ENCODE measurements at regions not wholly inside any gene's neighbourhood (a gene's known extent, or its start where the extent isn't known, plus 50 kb on each side); places are given as distances from the start of the nearest gene placed in this dataset.

DNA sequence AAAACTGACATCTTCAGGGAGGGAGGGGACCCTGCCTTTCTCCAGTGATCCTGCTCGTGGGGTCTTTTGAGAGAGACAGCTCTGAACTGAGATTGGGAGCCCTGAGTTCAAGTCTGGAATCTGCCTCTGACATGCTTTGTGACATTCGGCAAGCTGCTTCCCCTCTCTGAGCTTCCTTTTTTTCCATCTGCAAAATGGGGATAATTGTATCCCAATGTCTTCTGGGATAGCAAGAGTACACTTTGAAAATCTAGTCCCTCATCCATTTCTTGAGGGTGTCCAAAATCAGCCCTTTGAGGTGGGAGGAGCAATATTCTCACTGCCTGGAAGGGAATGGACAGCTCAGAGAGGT, 186.3 kb downstream of the RGS3 start:
- Histone ChIP-seq H3K27ac (ENCODE audit: low read length) (no peak overlapping the region), H3K9ac (ENCODE audit: low read length) (no peak overlapping the region), H3K79me2 (replicated peaks; ENCODE audit: insufficient read depth, low read length) (no peaks in the 10 kb centered on the region), H3K9me3 (ENCODE audit: low read length) (no peaks in the 10 kb centered on the region), H3F3A (ENCODE audit: insufficient read depth, low read length, poor library complexity, severe bottlenecking) (no peaks in the 10 kb centered on the region), H4K20me1 (ENCODE audit: insufficient read depth) (no peaks in the 10 kb centered on the region), H3K36me3 (ENCODE audit: insufficient read depth, low read length) (no peaks in the 10 kb centered on the region), H3K27me3 (ENCODE audit: insufficient read depth, low read depth, low read length) (no peaks in the 10 kb centered on the region), H2AFZ (ENCODE audit: low read depth, low read length) (no peak overlapping the region), H3K4me3 (ENCODE audit: low read length) (no peak overlapping the region), H3K4me2 (ENCODE audit: low read length) (no peak overlapping the region), H3K9me2 (ENCODE audit: insufficient read depth, low read length) (no peaks in the 10 kb centered on the region)
- TF ChIP-seq, protein P1, sequence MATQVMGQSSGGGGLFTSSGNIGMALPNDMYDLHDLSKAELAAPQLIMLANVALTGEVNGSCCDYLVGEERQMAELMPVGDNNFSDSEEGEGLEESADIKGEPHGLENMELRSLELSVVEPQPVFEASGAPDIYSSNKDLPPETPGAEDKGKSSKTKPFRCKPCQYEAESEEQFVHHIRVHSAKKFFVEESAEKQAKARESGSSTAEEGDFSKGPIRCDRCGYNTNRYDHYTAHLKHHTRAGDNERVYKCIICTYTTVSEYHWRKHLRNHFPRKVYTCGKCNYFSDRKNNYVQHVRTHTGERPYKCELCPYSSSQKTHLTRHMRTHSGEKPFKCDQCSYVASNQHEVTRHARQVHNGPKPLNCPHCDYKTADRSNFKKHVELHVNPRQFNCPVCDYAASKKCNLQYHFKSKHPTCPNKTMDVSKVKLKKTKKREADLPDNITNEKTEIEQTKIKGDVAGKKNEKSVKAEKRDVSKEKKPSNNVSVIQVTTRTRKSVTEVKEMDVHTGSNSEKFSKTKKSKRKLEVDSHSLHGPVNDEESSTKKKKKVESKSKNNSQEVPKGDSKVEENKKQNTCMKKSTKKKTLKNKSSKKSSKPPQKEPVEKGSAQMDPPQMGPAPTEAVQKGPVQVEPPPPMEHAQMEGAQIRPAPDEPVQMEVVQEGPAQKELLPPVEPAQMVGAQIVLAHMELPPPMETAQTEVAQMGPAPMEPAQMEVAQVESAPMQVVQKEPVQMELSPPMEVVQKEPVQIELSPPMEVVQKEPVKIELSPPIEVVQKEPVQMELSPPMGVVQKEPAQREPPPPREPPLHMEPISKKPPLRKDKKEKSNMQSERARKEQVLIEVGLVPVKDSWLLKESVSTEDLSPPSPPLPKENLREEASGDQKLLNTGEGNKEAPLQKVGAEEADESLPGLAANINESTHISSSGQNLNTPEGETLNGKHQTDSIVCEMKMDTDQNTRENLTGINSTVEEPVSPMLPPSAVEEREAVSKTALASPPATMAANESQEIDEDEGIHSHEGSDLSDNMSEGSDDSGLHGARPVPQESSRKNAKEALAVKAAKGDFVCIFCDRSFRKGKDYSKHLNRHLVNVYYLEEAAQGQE (IDR thresholded peaks at IDR 0.05; ENCODE audit: borderline replicate concordance): no peak
- TF ChIP-seq EP300 (conservative IDR thresholded peaks at IDR 0.05; ENCODE audit: poor library complexity, severe bottlenecking) (no peak), SMC3 (conservative IDR thresholded peaks at IDR 0.05; ENCODE audit: poor library complexity) (no peak), RAD21 (conservative IDR thresholded peaks at IDR 0.05) (no peak), MXI1 (conservative IDR thresholded peaks at IDR 0.05; ENCODE audit: poor library complexity, severe bottlenecking) (no peak), EZH2 (IDR thresholded peaks at IDR 0.05; ENCODE audit: borderline replicate concordance, insufficient read depth, low read length, poor library complexity, severe bottlenecking) (no peak), TAF1 (IDR thresholded peaks at IDR 0.05; ENCODE audit: low read depth) (no peak), POLR2AphosphoS5 (IDR thresholded peaks at IDR 0.05) (no peak)
- TF ChIP-seq, protein P2, sequence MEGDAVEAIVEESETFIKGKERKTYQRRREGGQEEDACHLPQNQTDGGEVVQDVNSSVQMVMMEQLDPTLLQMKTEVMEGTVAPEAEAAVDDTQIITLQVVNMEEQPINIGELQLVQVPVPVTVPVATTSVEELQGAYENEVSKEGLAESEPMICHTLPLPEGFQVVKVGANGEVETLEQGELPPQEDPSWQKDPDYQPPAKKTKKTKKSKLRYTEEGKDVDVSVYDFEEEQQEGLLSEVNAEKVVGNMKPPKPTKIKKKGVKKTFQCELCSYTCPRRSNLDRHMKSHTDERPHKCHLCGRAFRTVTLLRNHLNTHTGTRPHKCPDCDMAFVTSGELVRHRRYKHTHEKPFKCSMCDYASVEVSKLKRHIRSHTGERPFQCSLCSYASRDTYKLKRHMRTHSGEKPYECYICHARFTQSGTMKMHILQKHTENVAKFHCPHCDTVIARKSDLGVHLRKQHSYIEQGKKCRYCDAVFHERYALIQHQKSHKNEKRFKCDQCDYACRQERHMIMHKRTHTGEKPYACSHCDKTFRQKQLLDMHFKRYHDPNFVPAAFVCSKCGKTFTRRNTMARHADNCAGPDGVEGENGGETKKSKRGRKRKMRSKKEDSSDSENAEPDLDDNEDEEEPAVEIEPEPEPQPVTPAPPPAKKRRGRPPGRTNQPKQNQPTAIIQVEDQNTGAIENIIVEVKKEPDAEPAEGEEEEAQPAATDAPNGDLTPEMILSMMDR (IDR thresholded peaks at IDR 0.05; ENCODE audit: poor library complexity, severe bottlenecking): no peak

DNA sequence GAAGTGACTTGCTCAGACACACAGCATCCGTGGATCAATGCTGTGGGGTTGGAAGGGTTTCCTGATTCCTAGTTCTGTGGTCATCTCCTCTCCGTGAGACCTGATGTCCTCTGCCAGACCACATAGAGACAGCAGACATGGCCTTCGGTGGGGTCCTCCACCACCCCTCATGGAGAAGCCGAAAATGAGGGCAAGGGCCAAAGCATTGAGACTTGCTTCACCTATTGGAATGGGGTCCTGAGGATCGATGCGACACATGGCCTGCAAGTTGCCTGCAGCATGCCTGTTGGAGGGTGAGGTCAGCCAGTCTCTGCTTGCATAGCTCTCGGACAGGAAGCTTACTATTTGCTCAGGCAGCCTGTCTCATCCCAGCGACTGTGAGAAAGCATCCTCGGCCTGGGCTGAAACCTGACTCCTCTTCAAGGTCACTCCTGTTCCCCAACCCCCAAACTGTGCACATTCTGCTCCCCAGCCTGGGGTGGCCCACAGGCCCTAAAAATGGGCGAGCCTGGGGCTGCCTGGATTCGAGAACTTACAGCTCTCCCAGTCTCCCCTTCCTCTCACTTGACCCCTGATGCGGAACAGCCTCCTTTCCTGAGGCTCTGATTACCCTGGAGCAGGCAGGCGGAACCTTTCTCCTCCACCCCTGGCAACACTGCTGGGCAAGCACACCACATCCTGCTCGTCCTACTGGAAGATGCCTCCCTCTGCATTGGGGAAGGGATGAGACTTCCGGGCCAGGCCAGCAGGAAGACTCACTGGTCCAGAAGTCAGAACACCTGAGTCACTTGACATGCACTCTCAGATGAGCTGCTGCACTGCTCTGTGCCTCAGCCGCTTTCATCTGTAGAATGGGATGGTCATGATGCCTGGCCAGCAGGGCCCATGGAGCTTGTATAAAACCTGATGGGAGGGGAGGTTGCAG, 186.9 kb downstream of the RGS3 start:
- TF ChIP-seq, protein P1 (IDR thresholded peaks at IDR 0.05; ENCODE audit: borderline replicate concordance): no peak
- TF ChIP-seq RAD21 (conservative IDR thresholded peaks at IDR 0.05): no peak
- no peak for TF ChIP-seq MXI1 (conservative IDR thresholded peaks at IDR 0.05; ENCODE audit: poor library complexity, severe bottlenecking)
- no peak for TF ChIP-seq EZH2 (IDR thresholded peaks at IDR 0.05; ENCODE audit: borderline replicate concordance, insufficient read depth, low read length, poor library complexity, severe bottlenecking)
- TF ChIP-seq EP300 (conservative IDR thresholded peaks at IDR 0.05; ENCODE audit: poor library complexity, severe bottlenecking): no peak
- no peak for TF ChIP-seq POLR2AphosphoS5 (IDR thresholded peaks at IDR 0.05)
- TF ChIP-seq, protein P2 (IDR thresholded peaks at IDR 0.05; ENCODE audit: poor library complexity, severe bottlenecking): no peak
- no peaks in the 10 kb centered on the region for H3F3A ChIP-seq (ENCODE audit: insufficient read depth, low read length, poor library complexity, severe bottlenecking)
- H3K27me3 ChIP-seq (ENCODE audit: insufficient read depth, low read depth, low read length): no peaks in the 10 kb centered on the region
- no peak overlapping the region for H3K4me3 ChIP-seq (ENCODE audit: low read length)
- no peak overlapping the region for H3K4me2 ChIP-seq (ENCODE audit: low read length)
- H3K9ac ChIP-seq (ENCODE audit: low read length): no peak overlapping the region
- no peaks in the 10 kb centered on the region for H3K9me3 ChIP-seq (ENCODE audit: low read length)
- H3K36me3 ChIP-seq (ENCODE audit: insufficient read depth, low read length): no peaks in the 10 kb centered on the region
- H2AFZ ChIP-seq (ENCODE audit: low read depth, low read length): no peak overlapping the region
- H3K9me2 ChIP-seq (ENCODE audit: insufficient read depth, low read length): no peaks in the 10 kb centered on the region
- H3K79me2 ChIP-seq (replicated peaks; ENCODE audit: insufficient read depth, low read length): no peaks in the 10 kb centered on the region
- H4K20me1 ChIP-seq (ENCODE audit: insufficient read depth): no peaks in the 10 kb centered on the region
- H3K27ac ChIP-seq (ENCODE audit: low read length): no peak overlapping the region

Measured in neural cell (in vitro differentiated cells).